ENCODE measurements at regions not wholly inside any gene's neighbourhood (a gene's known extent, or its start where the extent isn't known, plus 50 kb on each side); places are given as distances from the start of the nearest gene placed in this dataset.

GRCh38 chr2:195057001-195057400 is 600.0 kb upstream of the SLC39A10 start:
- DNase-seq (ENCODE audit: low spot score) = no peak

- DNase-seq (ENCODE audit: low spot score) = no peak
Observed at GRCh38 chr2:195055996-195056395, 601.0 kb upstream of the SLC39A10 start.

GRCh38 chr2:195051401-195051800 is 605.6 kb upstream of the SLC39A10 start:
- no peak for DNase-seq (ENCODE audit: low spot score)

GRCh38 chr2:195049372-195050031 is 607.5 kb upstream of the SLC39A10 start:
- DNase-seq (ENCODE audit: low spot score) = no peak

GRCh38 chr2:195047955-195048354 is 609.1 kb upstream of the SLC39A10 start:
- DNase-seq (ENCODE audit: low spot score) = no peak

- DNase-seq (ENCODE audit: low spot score) = no peak
Observed at GRCh38 chr2:195044801-195045200, 612.2 kb upstream of the SLC39A10 start.

GRCh38 chr2:195038153-195038552 is 618.9 kb upstream of the SLC39A10 start:
- DNase-seq (ENCODE audit: low spot score) = no peak

- DNase-seq (ENCODE audit: low spot score) = no peak
Observed at GRCh38 chr2:195037045-195037444, 620.0 kb upstream of the SLC39A10 start.

- DNase-seq (ENCODE audit: low spot score) = no peak
Observed at GRCh38 chr2:195031411-195031810, 625.6 kb upstream of the SLC39A10 start.

GRCh38 chr2:195029804-195030654 is 627.0 kb upstream of the SLC39A10 start:
- no peak for DNase-seq (ENCODE audit: low spot score)

GRCh38 chr2:195027947-195028346 is 629.1 kb upstream of the SLC39A10 start:
- DNase-seq (ENCODE audit: low spot score) = no peak

- DNase-seq (ENCODE audit: low spot score) = no peak
Observed at GRCh38 chr2:195026261-195026660, 630.8 kb upstream of the SLC39A10 start.

GRCh38 chr2:195022508-195022830 is 634.6 kb upstream of the SLC39A10 start:
- no peak for DNase-seq (ENCODE audit: low spot score)

- no peak for DNase-seq (ENCODE audit: low spot score)
Observed at GRCh38 chr2:195021711-195022507, 635.1 kb upstream of the SLC39A10 start.

GRCh38 chr2:195018462-195018861 is 638.6 kb upstream of the SLC39A10 start:
- DNase-seq (ENCODE audit: low spot score) = no peak

- DNase-seq (ENCODE audit: low spot score) = no peak
Observed at GRCh38 chr2:195017890-195018289, 639.1 kb upstream of the SLC39A10 start.

GRCh38 chr2:195016841-195017240 is 640.2 kb upstream of the SLC39A10 start:
- DNase-seq (ENCODE audit: low spot score) = no peak

- no peak for DNase-seq (ENCODE audit: low spot score)
Observed at GRCh38 chr2:195009202-195009601, 647.8 kb upstream of the SLC39A10 start.

GRCh38 chr2:195006856-195007255 is 650.2 kb upstream of the SLC39A10 start:
- no peak for DNase-seq (ENCODE audit: low spot score)

GRCh38 chr2:195003881-195004471 is 653.0 kb upstream of the SLC39A10 start:
- no peak for DNase-seq (ENCODE audit: low spot score)

- no peak for DNase-seq (ENCODE audit: low spot score)
Observed at GRCh38 chr2:195001924-195002323, 655.1 kb upstream of the SLC39A10 start.

- no peak for DNase-seq (ENCODE audit: low spot score)
Observed at GRCh38 chr2:194999771-195000170, 657.3 kb upstream of the SLC39A10 start.
